NCI-H226 (cell line): ENCODE measurements at regions not wholly inside any gene's neighbourhood (a gene's known extent, or its start where the extent isn't known, plus 50 kb on each side); places are given as distances from the start of the nearest gene placed in this dataset.
"Not testable (repeated sequence)": the region's sequence is repeated elsewhere in the genome, so short reads cannot be mapped to it uniquely, and the experiment has no call there.

Experiments
- DNase-seq: peaks from one replicate; pipeline ENCODE4 v3.0.0-alpha.2; 2015

- DNase-seq = no peak
Measured at GRCh38 chr3:82495655-82496054, 734.2 kb upstream of the GBE1 start.

GRCh38 chr3:82494977-82495489 is 733.6 kb upstream of the GBE1 start:
- DNase-seq = no peak

GRCh38 chr3:82493858-82494257 is 732.4 kb upstream of the GBE1 start:
- no peak for DNase-seq

GRCh38 chr3:82475306-82475705 is 713.9 kb upstream of the GBE1 start:
- DNase-seq = no peak

GRCh38 chr3:82474711-82475110 is 713.3 kb upstream of the GBE1 start:
- no peak for DNase-seq

GRCh38 chr3:82473864-82474541 is 712.6 kb upstream of the GBE1 start:
- DNase-seq = no peak

GRCh38 chr3:82467051-82467450 is 705.6 kb upstream of the GBE1 start:
- no peak for DNase-seq

- DNase-seq = no peak
Measured at GRCh38 chr3:82462977-82463376, 701.5 kb upstream of the GBE1 start.

- DNase-seq = no peak
Measured at GRCh38 chr3:82461049-82461889, 699.8 kb upstream of the GBE1 start.

- DNase-seq = no peak
Measured at GRCh38 chr3:82448320-82448719, 686.9 kb upstream of the GBE1 start.

GRCh38 chr3:82428821-82429220 is 667.4 kb upstream of the GBE1 start:
- not testable (repeated sequence) for DNase-seq

GRCh38 chr3:82424031-82424339 is 662.5 kb upstream of the GBE1 start:
- DNase-seq = no peak

GRCh38 chr3:82423268-82424030 is 662.0 kb upstream of the GBE1 start:
- DNase-seq = no peak

- no peak for DNase-seq
Measured at GRCh38 chr3:82416830-82417229, 655.4 kb upstream of the GBE1 start.

GRCh38 chr3:82416349-82416748 is 654.9 kb upstream of the GBE1 start:
- DNase-seq = no peak

GRCh38 chr3:82413171-82413570 is 651.7 kb upstream of the GBE1 start:
- no peak for DNase-seq

GRCh38 chr3:82410366-82410765 is 648.9 kb upstream of the GBE1 start:
- DNase-seq = no peak

- DNase-seq = no peak
Measured at GRCh38 chr3:82409842-82410241, 648.4 kb upstream of the GBE1 start.

- no peak for DNase-seq
Measured at GRCh38 chr3:82392203-82392775, 630.8 kb upstream of the GBE1 start.

- no peak for DNase-seq
Measured at GRCh38 chr3:82390868-82391267, 629.4 kb upstream of the GBE1 start.

- DNase-seq = no peak
Measured at GRCh38 chr3:82386647-82387046, 625.2 kb upstream of the GBE1 start.

- no peak for DNase-seq
Measured at GRCh38 chr3:82384181-82384580, 622.7 kb upstream of the GBE1 start.

- no peak for DNase-seq
Measured at GRCh38 chr3:82382831-82383230, 621.4 kb upstream of the GBE1 start.
